ENCODE measurements at regions not wholly inside any gene's neighbourhood (a gene's known extent, or its start where the extent isn't known, plus 50 kb on each side); places are given as distances from the start of the nearest gene placed in this dataset.

DNA sequence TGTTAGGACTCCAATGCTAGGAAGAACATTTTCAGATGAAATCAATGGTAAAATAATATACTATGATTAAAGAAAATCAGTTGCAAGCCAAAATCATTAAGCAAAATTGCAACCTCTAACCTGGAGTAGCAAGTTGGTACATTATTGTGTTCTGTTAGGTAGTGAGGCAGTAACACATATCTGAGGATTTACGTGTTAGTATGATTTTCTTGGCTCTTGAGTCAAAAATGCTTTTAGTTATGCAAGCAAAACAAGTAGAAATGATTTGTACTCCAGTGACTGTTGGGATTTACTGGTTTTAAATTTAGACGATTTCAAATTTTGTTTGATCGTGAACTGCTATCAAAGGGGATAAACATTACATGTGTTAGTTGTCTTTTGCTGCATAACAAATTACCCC is 293.0 kb upstream of the BTBD3 start:
- intact Hi-C loops (cut with DNase I) = no loop called here
- no peak overlapping the region for H3K27ac ChIP-seq
- no peak for DNase-seq
- H3K27me3 ChIP-seq = no peaks in the 10 kb centered on the region
- 80 to 88% methylated on average over 3 of the region's 3 CpGs for WGBS, 2 donors
- H3K36me3 ChIP-seq = no peaks in the 10 kb centered on the region
- H3K9me3 ChIP-seq = no peaks in the 10 kb centered on the region
- no peak overlapping the region for H3K4me3 ChIP-seq
- no peaks in the 10 kb centered on the region for H3K4me1 ChIP-seq
- TF ChIP-seq, protein P1, sequence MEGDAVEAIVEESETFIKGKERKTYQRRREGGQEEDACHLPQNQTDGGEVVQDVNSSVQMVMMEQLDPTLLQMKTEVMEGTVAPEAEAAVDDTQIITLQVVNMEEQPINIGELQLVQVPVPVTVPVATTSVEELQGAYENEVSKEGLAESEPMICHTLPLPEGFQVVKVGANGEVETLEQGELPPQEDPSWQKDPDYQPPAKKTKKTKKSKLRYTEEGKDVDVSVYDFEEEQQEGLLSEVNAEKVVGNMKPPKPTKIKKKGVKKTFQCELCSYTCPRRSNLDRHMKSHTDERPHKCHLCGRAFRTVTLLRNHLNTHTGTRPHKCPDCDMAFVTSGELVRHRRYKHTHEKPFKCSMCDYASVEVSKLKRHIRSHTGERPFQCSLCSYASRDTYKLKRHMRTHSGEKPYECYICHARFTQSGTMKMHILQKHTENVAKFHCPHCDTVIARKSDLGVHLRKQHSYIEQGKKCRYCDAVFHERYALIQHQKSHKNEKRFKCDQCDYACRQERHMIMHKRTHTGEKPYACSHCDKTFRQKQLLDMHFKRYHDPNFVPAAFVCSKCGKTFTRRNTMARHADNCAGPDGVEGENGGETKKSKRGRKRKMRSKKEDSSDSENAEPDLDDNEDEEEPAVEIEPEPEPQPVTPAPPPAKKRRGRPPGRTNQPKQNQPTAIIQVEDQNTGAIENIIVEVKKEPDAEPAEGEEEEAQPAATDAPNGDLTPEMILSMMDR (IDR thresholded peaks at IDR 0.05) = no peak
- no peak for TF ChIP-seq POLR2AphosphoS5 (IDR thresholded peaks at IDR 0.05)
- TF ChIP-seq POLR2A (IDR thresholded peaks at IDR 0.05) = no peak
- TF ChIP-seq EP300 (IDR thresholded peaks at IDR 0.05) = no peak

DNA sequence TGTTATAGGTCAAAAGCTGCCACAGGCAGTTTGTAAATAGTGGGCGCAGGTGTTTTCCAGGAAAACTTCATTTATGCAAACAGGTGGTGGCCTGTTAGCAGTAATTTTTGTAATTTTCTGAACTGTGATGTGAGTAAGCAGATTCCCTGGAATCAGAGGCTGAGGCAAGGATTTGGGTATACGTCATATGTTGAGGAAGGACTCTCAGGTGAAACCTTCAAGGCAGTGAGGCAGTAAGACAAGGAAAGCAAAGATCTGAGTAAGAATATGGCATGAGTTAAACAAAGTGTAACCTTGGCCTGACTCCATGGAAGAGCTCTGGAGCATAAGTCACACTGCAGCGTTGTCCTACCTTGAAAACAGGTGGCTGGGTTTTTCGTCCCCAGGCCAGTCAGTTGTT is 291.1 kb upstream of the BTBD3 start:
- no peak for DNase-seq
- 50 to 75% methylated on average over 4 of the region's 4 CpGs for WGBS, 2 donors
- TF ChIP-seq EP300 (IDR thresholded peaks at IDR 0.05) (no peak), POLR2A (IDR thresholded peaks at IDR 0.05) (no peak), POLR2AphosphoS5 (IDR thresholded peaks at IDR 0.05) (no peak)
- TF ChIP-seq, protein P1 (IDR thresholded peaks at IDR 0.05) = no peak
- H3K36me3 ChIP-seq = no peaks in the 10 kb centered on the region
- H3K9me3 ChIP-seq = no peaks in the 10 kb centered on the region
- H3K4me1 ChIP-seq = no peaks in the 10 kb centered on the region
- no peak overlapping the region for H3K4me3 ChIP-seq
- intact Hi-C loops (cut with DNase I) = no loop called here
- no peaks in the 10 kb centered on the region for H3K27me3 ChIP-seq
- no peak overlapping the region for H3K27ac ChIP-seq

DNA sequence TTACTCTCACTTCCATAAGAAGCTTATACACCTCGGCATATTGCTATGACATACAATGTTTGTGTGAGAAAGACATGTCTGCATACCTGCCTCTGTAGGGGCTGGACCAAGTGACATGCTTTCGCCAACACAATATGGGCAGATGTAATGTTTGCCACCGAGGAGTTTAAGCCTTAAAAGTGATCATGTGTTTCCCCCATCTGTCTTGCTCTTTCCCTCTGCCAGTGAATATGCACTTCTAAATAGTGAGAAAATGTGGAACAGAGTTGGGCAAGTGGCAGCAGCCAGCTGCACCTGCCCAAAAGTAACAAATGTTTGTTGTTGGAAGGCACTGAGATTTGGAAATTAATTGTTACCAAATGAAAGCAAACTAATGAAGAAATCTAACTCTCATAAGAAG is 274.8 kb upstream of the BTBD3 start:
- WGBS, 2 donors = 70 to 79% methylated on average over 3 of the region's 3 CpGs
- TF ChIP-seq, protein P1 (IDR thresholded peaks at IDR 0.05) = no peak
- TF ChIP-seq POLR2A (IDR thresholded peaks at IDR 0.05) (no peak), EP300 (IDR thresholded peaks at IDR 0.05) (no peak), POLR2AphosphoS5 (IDR thresholded peaks at IDR 0.05) (no peak)
- no peaks in the 10 kb centered on the region for H3K9me3 ChIP-seq
- H3K4me1 ChIP-seq = no peaks in the 10 kb centered on the region
- intact Hi-C loops (cut with DNase I) = no loop called here
- no peaks in the 10 kb centered on the region for H3K36me3 ChIP-seq
- no peak overlapping the region for H3K27ac ChIP-seq
- no peak overlapping the region for H3K4me3 ChIP-seq
- no peak for DNase-seq
- no peaks in the 10 kb centered on the region for H3K27me3 ChIP-seq

DNA sequence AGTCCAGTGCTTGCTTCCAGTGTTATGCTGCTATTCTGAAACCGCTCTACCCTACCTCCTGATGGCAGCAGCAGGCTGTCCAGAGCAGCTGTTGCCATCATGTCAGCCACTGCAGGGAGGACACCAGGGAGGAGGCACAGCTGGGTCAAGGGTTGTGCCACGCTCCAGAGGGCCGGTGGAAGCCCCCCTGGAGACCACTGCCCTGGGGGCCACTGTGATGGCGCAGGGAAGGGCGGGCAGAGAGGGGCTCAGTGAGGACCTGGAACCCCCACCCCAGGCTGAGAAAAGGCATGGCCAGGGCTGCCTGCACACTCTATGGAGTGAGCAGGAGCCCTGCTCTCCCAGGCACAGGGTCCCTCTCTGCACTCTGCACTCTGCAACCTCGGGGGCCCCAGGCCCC is 271.3 kb upstream of the BTBD3 start:
- Histone ChIP-seq H3K4me1 (no peaks in the 10 kb centered on the region), H3K9me3 (no peaks in the 10 kb centered on the region), H3K27ac (no peak overlapping the region), H3K36me3 (no peaks in the 10 kb centered on the region), H3K4me3 (no peak overlapping the region), H3K27me3 (no peaks in the 10 kb centered on the region)
- no peak for DNase-seq
- intact Hi-C loops (cut with DNase I) = no loop called here
- TF ChIP-seq, protein P1 (IDR thresholded peaks at IDR 0.05) = no peak
- TF ChIP-seq POLR2AphosphoS5 (IDR thresholded peaks at IDR 0.05) (no peak), POLR2A (IDR thresholded peaks at IDR 0.05) (no peak), EP300 (IDR thresholded peaks at IDR 0.05) (no peak)
- whole genome bisulfite sequencing, 2 donors = 82 to 91% methylated on average over 6 of the region's 6 CpGs

DNA sequence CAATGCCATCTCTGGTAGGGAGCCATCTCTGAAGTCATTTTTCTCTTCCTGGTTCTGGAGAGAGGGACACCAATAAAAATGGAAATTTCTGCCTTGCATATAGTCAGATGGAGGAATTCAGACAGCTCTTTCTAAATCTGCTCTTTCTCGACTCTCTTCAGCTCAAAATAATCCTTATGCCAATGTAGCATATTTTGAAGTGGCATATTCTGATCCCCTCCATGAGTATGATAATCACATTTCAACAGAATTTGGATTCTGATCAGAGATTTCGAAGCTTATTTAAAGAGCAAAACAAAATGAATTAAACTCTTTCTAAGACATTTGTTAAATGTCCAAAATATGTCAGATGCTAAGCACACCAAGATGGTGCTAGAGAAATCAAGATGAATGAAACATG is 267.1 kb upstream of the BTBD3 start:
- no peaks in the 10 kb centered on the region for H3K9me3 ChIP-seq
- no peaks in the 10 kb centered on the region for H3K27me3 ChIP-seq
- no peaks in the 10 kb centered on the region for H3K36me3 ChIP-seq
- no peak overlapping the region for H3K4me3 ChIP-seq
- DNase-seq = no peak
- intact Hi-C loops (cut with DNase I) = no loop called here
- TF ChIP-seq POLR2A (IDR thresholded peaks at IDR 0.05) = no peak
- TF ChIP-seq EP300 (IDR thresholded peaks at IDR 0.05) = no peak
- TF ChIP-seq, protein P1 (IDR thresholded peaks at IDR 0.05) = no peak
- no peak for TF ChIP-seq POLR2AphosphoS5 (IDR thresholded peaks at IDR 0.05)
- H3K27ac ChIP-seq = no peak overlapping the region
- WGBS, 2 donors = 87% methylated on average over 2 of the region's 2 CpGs
- no peaks in the 10 kb centered on the region for H3K4me1 ChIP-seq

All from sigmoid colon (tissue), 6 donors.